Mesenchymal stem cell (in vitro differentiated cells and primary cell): ENCODE measurements at regions not wholly inside any gene's neighbourhood (a gene's known extent, or its start where the extent isn't known, plus 50 kb on each side); places are given as distances from the start of the nearest gene placed in this dataset.

Experiments used
- DNase-seq: peaks from one replicate; pipeline ENCODE4 v3.0.0-alpha.2; 2013
- H2AFZ ChIP-seq: one replicate; pipeline ENCODE4 v1.6.1; 2013; ENCODE audit warnings: low read depth, mild to moderate bottlenecking, control low read depth, inconsistent platforms, low read length, moderate library complexity
- H2AK5ac ChIP-seq: 2 replicates; pipeline ENCODE4 v1.6.1; 2013; ENCODE audit warnings: low read length, moderate library complexity, mild to moderate bottlenecking, inconsistent platforms; ENCODE audit not compliant: severe bottlenecking
- H2BK120ac ChIP-seq: one replicate; pipeline ENCODE4 v1.6.1; 2013; ENCODE audit warnings: low read depth, mild to moderate bottlenecking, inconsistent platforms, low read length, moderate library complexity
- H2BK12ac ChIP-seq, 2 experiments: one replicate each; pipeline ENCODE4 v1.6.1; 2013; ENCODE audit warnings: inconsistent platforms in 2 of 2, low read length in 2 of 2, mild to moderate bottlenecking in 2 of 2, moderate library complexity in 2 of 2, control low read depth in 1 of 2
- H2BK15ac ChIP-seq: one replicate; pipeline ENCODE4 v1.6.1; 2013; ENCODE audit warnings: mild to moderate bottlenecking, low read depth, inconsistent platforms; ENCODE audit not compliant: poor library complexity, severe bottlenecking
- H2BK5ac ChIP-seq: 2 replicates; pipeline ENCODE4 v1.6.1; 2013; ENCODE audit warnings: low read depth, mild to moderate bottlenecking, low read length, control low read depth, inconsistent platforms; ENCODE audit not compliant: poor library complexity, severe bottlenecking
- H3K14ac ChIP-seq, 2 experiments: one replicate each; pipeline ENCODE4 v1.6.1; 2013; ENCODE audit warnings: inconsistent platforms in 2 of 2, low read length in 2 of 2, control low read depth in 1 of 2, mild to moderate bottlenecking in 1 of 2, moderate library complexity in 1 of 2
- H3K18ac ChIP-seq, 2 experiments: one replicate each; pipeline ENCODE4 v1.6.1; 2013; ENCODE audit warnings: inconsistent platforms in 2 of 2, low read length in 2 of 2, control low read depth in 1 of 2, low read depth in 1 of 2, mild to moderate bottlenecking in 1 of 2
- H3K23ac ChIP-seq, 2 experiments: one replicate each; pipeline ENCODE4 v1.6.1; 2013; ENCODE audit warnings: inconsistent platforms in 2 of 2, low read length in 2 of 2, mild to moderate bottlenecking in 2 of 2, moderate library complexity in 2 of 2, control low read depth in 1 of 2
- H3K27ac ChIP-seq: 2 replicates; pipeline ENCODE4 v1.5.1; 2013; ENCODE audit warnings: mild to moderate bottlenecking, moderate library complexity, low read length, control low read depth, inconsistent platforms; ENCODE audit not compliant: poor library complexity, severe bottlenecking
- H3K27me3 ChIP-seq, 2 experiments: 2 replicates each; pipeline versions ENCODE4 v1.6.1 to v1.7.0; 2013; ENCODE audit warnings: low read length in 2 of 2, mild to moderate bottlenecking in 2 of 2, moderate library complexity in 2 of 2, control low read depth in 1 of 2, inconsistent platforms in 1 of 2; ENCODE audit not compliant: control insufficient read depth in 1 of 2, insufficient read depth in 1 of 2
- H3K36me3 ChIP-seq, 2 experiments: 2 replicates each; pipeline versions ENCODE4 v1.6.1 to v1.7.0; 2013; ENCODE audit warnings: low read length in 2 of 2, control low read depth in 1 of 2, inconsistent platforms in 1 of 2, low read depth in 1 of 2, mild to moderate bottlenecking in 1 of 2; ENCODE audit not compliant: insufficient read depth in 2 of 2, control insufficient read depth in 1 of 2
- H3K4ac ChIP-seq, 2 experiments: one replicate each; pipeline ENCODE4 v1.6.1; 2013; ENCODE audit warnings: inconsistent platforms in 2 of 2, low read length in 2 of 2, mild to moderate bottlenecking in 2 of 2, moderate library complexity in 2 of 2, control low read depth in 1 of 2, low read depth in 1 of 2
- H3K4me1 ChIP-seq: 2 replicates; pipeline ENCODE4 v1.6.1; 2013; ENCODE audit warnings: low read depth, low read length, control low read depth; ENCODE audit not compliant: control insufficient read depth, insufficient read depth
- H3K4me2 ChIP-seq: 2 replicates; pipeline ENCODE4 v1.6.1; 2013; ENCODE audit warnings: low read length, mild to moderate bottlenecking, inconsistent platforms; ENCODE audit not compliant: poor library complexity, severe bottlenecking
- H3K4me3 ChIP-seq, 2 experiments: 2 replicates each; pipeline versions ENCODE4 v1.5.1 to v1.7.0; 2013; ENCODE audit warnings: low read length in 2 of 2, mild to moderate bottlenecking in 2 of 2, control low read depth in 1 of 2, low read depth in 1 of 2; ENCODE audit not compliant: insufficient read depth in 1 of 2
- H3K79me1 ChIP-seq: replicated peaks from 2 replicates; pipeline ENCODE4 v1.6.1; 2013; ENCODE audit warnings: mild to moderate bottlenecking, control low read depth, low read length, inconsistent platforms; ENCODE audit not compliant: poor library complexity, severe bottlenecking
- H3K9ac ChIP-seq: 2 replicates; pipeline ENCODE4 v1.7.0; 2013; ENCODE audit warnings: mild to moderate bottlenecking, low read length, moderate library complexity
- H3K9me3 ChIP-seq: 2 replicates; pipeline ENCODE4 v1.7.0; 2013; ENCODE audit warnings: mild to moderate bottlenecking, low read length; ENCODE audit not compliant: control insufficient read depth
- H4K8ac ChIP-seq: one replicate; pipeline ENCODE4 v1.6.1; 2013; ENCODE audit warnings: inconsistent platforms, mild to moderate bottlenecking, low read length, moderate library complexity
- H4K91ac ChIP-seq: one replicate; pipeline ENCODE4 v1.6.1; 2013; ENCODE audit warnings: mild to moderate bottlenecking, low read length, inconsistent platforms
- WGBS: methylation state at CpG from one replicate; pipeline ENCODE4 v1.1.7; 2013; ENCODE audit warnings: mixed read lengths; 5-methylcytosine and 5-hydroxymethylcytosine counted together

DNA sequence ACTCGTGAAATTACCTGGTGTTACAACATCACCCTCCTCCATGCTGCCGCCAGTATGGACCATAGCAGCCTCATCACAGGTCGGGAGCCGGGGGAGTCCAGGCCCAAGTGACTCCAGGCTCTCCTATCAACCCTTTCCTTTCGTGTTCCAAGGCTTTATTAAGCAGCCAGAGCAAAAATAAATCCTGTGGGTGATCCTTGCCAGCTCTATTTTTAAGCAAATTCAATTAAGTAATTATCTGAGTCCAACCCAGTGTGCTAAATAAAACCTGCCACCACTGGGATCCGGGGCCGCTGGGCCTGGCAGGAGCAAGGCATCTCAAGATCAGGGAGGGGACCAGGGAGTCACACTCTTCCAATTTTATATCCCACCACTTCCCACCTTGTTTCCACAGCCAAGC, 80.7 kb upstream of the PRPS1 start:
- no peaks in the 10 kb centered on the region for H3K4me1 ChIP-seq

DNA sequence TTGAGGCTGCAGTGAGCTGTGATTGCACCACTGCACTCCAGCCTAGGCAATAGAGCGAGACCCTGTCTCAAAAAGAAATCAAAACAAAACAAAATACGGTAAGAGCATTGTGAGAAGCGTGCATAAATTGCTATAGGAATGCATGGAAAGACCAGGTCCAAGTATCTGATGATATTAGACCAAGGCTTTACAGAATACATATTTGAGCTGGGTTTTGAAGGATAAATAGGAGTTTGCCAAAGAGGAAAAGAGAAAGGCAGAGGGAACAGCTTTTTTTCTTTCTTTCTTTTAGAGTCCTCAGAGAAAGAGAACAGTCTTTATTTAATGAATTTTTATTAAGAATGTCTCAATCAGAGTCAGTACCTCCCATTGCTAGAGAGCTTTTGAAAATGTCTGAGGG, 79.5 kb upstream of the PRPS1 start:
- no peak overlapping the region for H2BK15ac ChIP-seq
- H2AK5ac ChIP-seq: no peak overlapping the region
- no peaks in the 10 kb centered on the region for H3K4me1 ChIP-seq
- H2BK120ac ChIP-seq: no peak overlapping the region
- no peak overlapping the region for H3K14ac ChIP-seq
- no peaks in the 10 kb centered on the region for H3K9me3 ChIP-seq
- H2BK5ac ChIP-seq: no peak overlapping the region
- H4K8ac ChIP-seq: no peak overlapping the region
- H3K18ac ChIP-seq: no peak overlapping the region
- no peak overlapping the region for H2BK12ac ChIP-seq
- no peaks in the 10 kb centered on the region for H3K36me3 ChIP-seq
- no peak overlapping the region for H3K9ac ChIP-seq
- no peak overlapping the region for H3K4ac ChIP-seq
- DNase-seq: no peak
- H2AFZ ChIP-seq: no peak overlapping the region
- no peak overlapping the region for H3K23ac ChIP-seq
- no peak overlapping the region for H3K4me3 ChIP-seq
- H3K4me2 ChIP-seq: no peak overlapping the region
- 94% methylated on average over 2 of the region's 3 CpGs for WGBS
- no peaks in the 10 kb centered on the region for H3K79me1 ChIP-seq
- H3K27me3 ChIP-seq: peaks cover 0 to 46% of the 10 kb centered on the region in 2 experiments
- no peak overlapping the region for H3K27ac ChIP-seq
- no peak overlapping the region for H4K91ac ChIP-seq

More for the DNA sequence above, 80.7 kb upstream of the PRPS1 start:
- H3K14ac ChIP-seq: no peak overlapping the region
- H3K79me1 ChIP-seq: no peaks in the 10 kb centered on the region
- H3K36me3 ChIP-seq: no peaks in the 10 kb centered on the region
- no peak overlapping the region for H2AFZ ChIP-seq
- no peak overlapping the region for H4K91ac ChIP-seq
- H3K9ac ChIP-seq: no peak overlapping the region
- H3K9me3 ChIP-seq: no peaks in the 10 kb centered on the region
- H4K8ac ChIP-seq: no peak overlapping the region
- peaks cover 0 to 51% of the 10 kb centered on the region in 2 experiments for H3K27me3 ChIP-seq
- no peak overlapping the region for H2BK120ac ChIP-seq
- no peak overlapping the region for H3K4me3 ChIP-seq
- no peak overlapping the region for H2BK12ac ChIP-seq
- no peak overlapping the region for H3K4me2 ChIP-seq
- H3K4ac ChIP-seq: no peak overlapping the region
- H3K18ac ChIP-seq: no peak overlapping the region
- H2BK5ac ChIP-seq: no peak overlapping the region
- no peak overlapping the region for H3K23ac ChIP-seq
- WGBS: 91% methylated on average over 7 of the region's 7 CpGs
- no peak for DNase-seq
- H2AK5ac ChIP-seq: no peak overlapping the region
- H3K27ac ChIP-seq: no peak overlapping the region
- no peak overlapping the region for H2BK15ac ChIP-seq

DNA sequence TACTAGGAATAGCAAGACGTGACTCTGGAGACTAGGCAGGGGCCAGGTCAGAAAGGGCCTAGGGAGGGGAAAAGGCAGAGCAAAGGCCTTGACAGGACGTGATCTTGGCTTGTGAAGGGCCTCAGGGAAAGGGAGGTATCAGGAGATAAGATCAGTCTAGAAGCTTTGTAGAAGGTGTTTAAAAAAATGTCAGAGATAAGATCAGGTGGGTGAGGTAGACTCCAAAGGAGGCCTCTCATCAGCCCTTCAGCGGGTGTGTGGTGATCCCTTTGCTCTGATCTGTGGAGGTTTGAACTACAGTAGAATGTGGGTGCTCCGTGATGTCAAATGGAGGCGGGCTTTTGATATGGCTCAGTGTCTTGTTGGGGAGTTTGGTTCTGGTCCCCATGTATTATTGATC, 78.8 kb upstream of the PRPS1 start:
- Histone ChIP-seq H3K27ac (no peak overlapping the region), H4K8ac (no peak overlapping the region), H2AFZ (no peak overlapping the region), H3K4ac (no peak overlapping the region), H3K36me3 (no peaks in the 10 kb centered on the region), H2BK15ac (no peak overlapping the region), H3K4me1 (no peaks in the 10 kb centered on the region), H3K4me3 (no peak overlapping the region), H3K18ac (no peak overlapping the region), H2AK5ac (no peak overlapping the region), H2BK12ac (no peak overlapping the region), H3K23ac (no peak overlapping the region), H3K14ac (no peak overlapping the region), H2BK120ac (no peak overlapping the region), H3K27me3 (peaks cover 0 to 45% of the 10 kb centered on the region in 2 experiments), H3K4me2 (no peak overlapping the region), H3K9me3 (no peaks in the 10 kb centered on the region), H4K91ac (no peak overlapping the region), H2BK5ac (no peak overlapping the region), H3K79me1 (no peaks in the 10 kb centered on the region), H3K9ac (no peak overlapping the region)
- DNase-seq: no peak
- WGBS: 55% methylated on average over 3 of the region's 5 CpGs

DNA sequence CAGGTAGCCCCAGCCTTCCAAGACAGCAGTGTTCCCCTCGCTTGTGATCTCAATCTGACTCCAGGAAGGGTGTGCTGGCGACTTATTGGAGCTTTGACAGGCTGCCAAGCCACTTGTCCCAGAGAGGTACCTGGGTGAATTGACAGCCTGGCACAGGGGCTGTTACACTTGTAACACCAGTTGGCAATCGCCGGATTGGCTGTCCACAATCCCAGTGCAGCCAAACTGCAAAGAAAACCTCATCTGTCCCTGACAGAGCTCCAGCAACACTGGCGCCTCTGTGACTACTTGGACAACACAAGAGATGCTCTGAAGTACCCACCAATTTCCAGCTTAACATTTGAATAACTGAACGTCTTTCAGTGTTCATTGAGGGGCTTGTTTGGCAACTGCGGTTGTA, 76.8 kb upstream of the PRPS1 start:
- peaks cover 0 to 54% of the 10 kb centered on the region in 2 experiments for H3K27me3 ChIP-seq
- no peaks in the 10 kb centered on the region for H3K79me1 ChIP-seq
- H3K27ac ChIP-seq: no peak overlapping the region
- no peak overlapping the region for H2BK15ac ChIP-seq
- WGBS: 92% methylated on average over 6 of the region's 7 CpGs
- no peak for DNase-seq
- H3K4me3 ChIP-seq: no peak overlapping the region
- no peak overlapping the region for H2BK120ac ChIP-seq
- H4K91ac ChIP-seq: no peak overlapping the region
- H2BK12ac ChIP-seq: no peak overlapping the region
- H2BK5ac ChIP-seq: no peak overlapping the region
- H2AFZ ChIP-seq: no peak overlapping the region
- no peak overlapping the region for H3K9ac ChIP-seq
- H3K18ac ChIP-seq: no peak overlapping the region
- no peak overlapping the region for H2AK5ac ChIP-seq
- no peak overlapping the region for H4K8ac ChIP-seq
- H3K4ac ChIP-seq: no peak overlapping the region
- H3K4me2 ChIP-seq: no peak overlapping the region
- H3K23ac ChIP-seq: no peak overlapping the region
- no peaks in the 10 kb centered on the region for H3K4me1 ChIP-seq
- no peaks in the 10 kb centered on the region for H3K9me3 ChIP-seq
- H3K14ac ChIP-seq: no peak overlapping the region
- H3K36me3 ChIP-seq: no peaks in the 10 kb centered on the region
